ENCODE measurements at regions not wholly inside any gene's neighbourhood (a gene's known extent, or its start where the extent isn't known, plus 50 kb on each side); places are given as distances from the start of the nearest gene placed in this dataset.

DNA sequence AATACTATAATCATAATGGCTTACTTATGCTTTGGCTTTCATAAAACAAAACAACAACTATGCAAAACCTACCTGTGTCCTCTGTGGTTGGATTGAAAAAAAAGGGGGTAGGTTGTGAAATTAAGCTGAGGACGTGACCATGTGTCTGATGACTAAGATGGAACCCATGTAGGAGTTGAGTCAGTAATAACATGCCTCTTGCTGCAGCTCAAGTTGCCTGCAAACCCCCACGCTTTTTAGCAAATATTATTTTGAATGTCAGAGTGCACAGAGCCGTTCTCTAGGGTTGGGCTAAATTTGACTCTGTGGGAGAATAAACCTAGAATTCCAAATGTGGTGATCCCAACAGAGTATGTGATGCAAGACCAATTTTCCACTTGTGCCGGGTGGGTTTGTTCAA lies 209.3 kb downstream of the KCNRG start:
- Histone ChIP-seq H3K9me3 (ENCODE audit: control insufficient read depth, low read depth, low read length) (no peaks in the 10 kb centered on the region), H4K91ac (ENCODE audit: insufficient read length, low read depth, low read length) (no peak overlapping the region), H3K23me2 (ENCODE audit: insufficient read length, low read depth, low read length, poor library complexity, severe bottlenecking) (no peaks in the 10 kb centered on the region), H3K27ac (ENCODE audit: insufficient read length, low read depth, low read length) (no peak overlapping the region), H3K4me2 (ENCODE audit: insufficient read depth, insufficient read length, low read length) (no peak overlapping the region), H3K56ac (ENCODE audit: insufficient read length, low read depth, low read length) (no peak overlapping the region), H3K18ac (ENCODE audit: insufficient read length, low read depth, low read length) (no peak overlapping the region), H3K4me1 (ENCODE audit: insufficient read depth, low read length) (peaks cover 3% of the 10 kb centered on the region; the same call in 1 of the 2 replicates), H2BK12ac (ENCODE audit: insufficient read length, low read depth, low read length) (no peak overlapping the region), H3K79me2 (ENCODE audit: insufficient read depth, low read length) (no peaks in the 10 kb centered on the region), H2BK120ac (ENCODE audit: low read depth, low read length, poor library complexity, severe bottlenecking) (no peak overlapping the region), H4K5ac (ENCODE audit: insufficient read length, low read depth, low read length) (no peak overlapping the region), H3K79me1 (ENCODE audit: insufficient read depth, low read depth, low read length, poor library complexity, severe bottlenecking) (no peaks in the 10 kb centered on the region), H2BK5ac (ENCODE audit: insufficient read length, low read length) (no peak overlapping the region), H3K23ac (ENCODE audit: insufficient read length, low read depth, low read length) (no peak overlapping the region), H2AFZ (ENCODE audit: low read length) (no peak overlapping the region), H3T11ph (ENCODE audit: low read length) (no peak overlapping the region), H2BK20ac (ENCODE audit: low read depth, low read length, poor library complexity, severe bottlenecking) (no peak overlapping the region), H2BK15ac (ENCODE audit: low read depth, low read length) (no peak overlapping the region), H4K8ac (replicated peaks; ENCODE audit: insufficient read length, low read depth, low read length) (no peak overlapping the region), H3K27me3 (ENCODE audit: insufficient read depth, low read length) (no peaks in the 10 kb centered on the region), H3K14ac (ENCODE audit: insufficient read depth, low read length) (no peak overlapping the region), H2AK5ac (ENCODE audit: insufficient read length, low read length) (no peak overlapping the region), H3K9ac (ENCODE audit: extremely low read depth, insufficient read length, low read length) (no peak overlapping the region), H4K20me1 (ENCODE audit: control insufficient read depth, insufficient read depth, insufficient read length) (no peaks in the 10 kb centered on the region), H3K4ac (ENCODE audit: low read depth, low read length) (no peak overlapping the region)
- Mint-ChIP-seq H3K4me3 (no peak overlapping the region), H3K36me3 (ENCODE audit: insufficient read depth in 1 of 3, low read depth in 3 of 3) (no peaks in the 10 kb centered on the region), H3K27me3 (ENCODE audit: low read depth) (no peaks in the 10 kb centered on the region), H3K4me1 (peaks cover 22 to 24% of the 10 kb centered on the region in 2 experiments), H3K27ac (no peak overlapping the region), H3K9me3 (peaks cover 0 to 2% of the 10 kb centered on the region in 2 experiments; a peak in 1 of 5 replicates)
- TF ChIP-seq, protein P1, sequence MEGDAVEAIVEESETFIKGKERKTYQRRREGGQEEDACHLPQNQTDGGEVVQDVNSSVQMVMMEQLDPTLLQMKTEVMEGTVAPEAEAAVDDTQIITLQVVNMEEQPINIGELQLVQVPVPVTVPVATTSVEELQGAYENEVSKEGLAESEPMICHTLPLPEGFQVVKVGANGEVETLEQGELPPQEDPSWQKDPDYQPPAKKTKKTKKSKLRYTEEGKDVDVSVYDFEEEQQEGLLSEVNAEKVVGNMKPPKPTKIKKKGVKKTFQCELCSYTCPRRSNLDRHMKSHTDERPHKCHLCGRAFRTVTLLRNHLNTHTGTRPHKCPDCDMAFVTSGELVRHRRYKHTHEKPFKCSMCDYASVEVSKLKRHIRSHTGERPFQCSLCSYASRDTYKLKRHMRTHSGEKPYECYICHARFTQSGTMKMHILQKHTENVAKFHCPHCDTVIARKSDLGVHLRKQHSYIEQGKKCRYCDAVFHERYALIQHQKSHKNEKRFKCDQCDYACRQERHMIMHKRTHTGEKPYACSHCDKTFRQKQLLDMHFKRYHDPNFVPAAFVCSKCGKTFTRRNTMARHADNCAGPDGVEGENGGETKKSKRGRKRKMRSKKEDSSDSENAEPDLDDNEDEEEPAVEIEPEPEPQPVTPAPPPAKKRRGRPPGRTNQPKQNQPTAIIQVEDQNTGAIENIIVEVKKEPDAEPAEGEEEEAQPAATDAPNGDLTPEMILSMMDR (conservative IDR thresholded peaks at IDR 0.05) = no peak
- DNase-seq = no peak
- WGBS (ENCODE audit: extremely low coverage, insufficient read length, low lambda C conversion rate) = no CpG with 5 or more reads among the region's 4 CpGs

All from H9 (cell line).